SK-N-SH (cell line): ENCODE measurements at regions not wholly inside any gene's neighbourhood (a gene's known extent, or its start where the extent isn't known, plus 50 kb on each side); places are given as distances from the start of the nearest gene placed in this dataset.

Experiments
- CTCF ChIA-PET: fragments of 300-600, 350-600 bp; formaldehyde crosslinking; extraction: SDS; loops from one replicate; lab custom pipeline; 2021; lab: Yijun Ruan, JAX
- POLR2A ChIA-PET: fragments of 350-600 bp; sonication (Branson Sonifier 250); formaldehyde crosslinking; extraction: SDS; loops from one replicate; lab custom pipeline; 2020; ENCODE audit warnings: antibody characterized with exemption, inconsistent platforms; lab: Yijun Ruan, JAX
- DNase-seq: peaks from one replicate; pipeline ENCODE4 v3.0.0; 2012
- H2AFZ ChIP-seq: fragments of 200-600 bp; sonication (generic); 2 replicates; pipeline ENCODE4 v1.8.1; 2016; ENCODE audit warnings: antibody characterized with exemption, mild to moderate bottlenecking, low read depth
- H3F3A ChIP-seq: fragments of 200-600 bp; sonication (generic); replicated peaks from 2 replicates; pipeline ENCODE3; 2016; ENCODE audit warnings: antibody characterized with exemption, mild to moderate bottlenecking; ENCODE audit not compliant: insufficient read depth
- H3K27ac ChIP-seq, 2 experiments: fragments of 200-500 bp in 1 of 2; fragments of 200-600 bp in 1 of 2; sonication (Bioruptor generic) in 1 of 2; sonication (generic), shearing (Covaris generic) in 1 of 2; 2 replicates each; pipeline versions ENCODE4 v1.5.1 to v1.6.1; 2014 to 2016; ENCODE audit warnings: low read depth in 2 of 2, inconsistent platforms in 1 of 2, low read length in 1 of 2, mild to moderate bottlenecking in 1 of 2, mixed read lengths in 1 of 2
- H3K27me3 ChIP-seq: fragments of 200-600 bp; sonication (generic), shearing (Covaris generic); 2 replicates; pipeline ENCODE4 v1.6.1; 2016; ENCODE audit warnings: mixed run types; ENCODE audit not compliant: insufficient read depth
- H3K36me3 ChIP-seq, 2 experiments: fragments of 200-500 bp in 1 of 2; fragments of 200-600 bp in 1 of 2; sonication (Bioruptor generic) in 1 of 2; sonication (generic) in 1 of 2; replicated peaks in 1 of 2; 2 replicates each; pipeline versions ENCODE3 to v1.5.1; 2014 to 2016; ENCODE audit warnings: low read length in 1 of 2, mild to moderate bottlenecking in 1 of 2; ENCODE audit not compliant: insufficient read depth in 2 of 2, control insufficient read depth in 1 of 2
- H3K4me1 ChIP-seq, 2 experiments: fragments of 200-500 bp in 1 of 2; fragments of 200-600 bp in 1 of 2; sonication (Bioruptor generic) in 1 of 2; sonication (generic), shearing (Covaris generic) in 1 of 2; 2 replicates each; pipeline versions ENCODE4 v1.5.1 to v1.6.1; 2014 to 2016; ENCODE audit warnings: low read depth in 1 of 2, low read length in 1 of 2, mixed run types in 1 of 2; ENCODE audit not compliant: insufficient read depth in 2 of 2, control insufficient read depth in 1 of 2
- H3K4me2 ChIP-seq: fragments of 200-600 bp; sonication (generic), shearing (Covaris generic); 2 replicates; pipeline ENCODE4 v1.6.1; 2017; ENCODE audit warnings: mixed run types
- H3K4me3 ChIP-seq, 2 experiments: fragments of 200-500 bp in 1 of 2; fragments of 200-600 bp in 1 of 2; sonication (Bioruptor generic) in 1 of 2; sonication (generic), shearing (Covaris generic) in 1 of 2; 2 replicates each; pipeline versions ENCODE4 v1.5.1 to v1.8.1; 2014 to 2016; ENCODE audit warnings: low read depth in 2 of 2, inconsistent platforms in 1 of 2, low read length in 1 of 2, mild to moderate bottlenecking in 1 of 2, mixed read lengths in 1 of 2, moderate library complexity in 1 of 2
- H3K79me2 ChIP-seq: fragments of 200-600 bp; sonication (generic); 2 replicates; pipeline ENCODE4 v1.8.1; 2017; ENCODE audit warnings: mild to moderate bottlenecking; ENCODE audit not compliant: insufficient read depth
- H3K9ac ChIP-seq: fragments of 200-600 bp; sonication (generic); 2 replicates; pipeline ENCODE4 v1.6.1; 2017; ENCODE audit warnings: mixed run types
- H3K9me2 ChIP-seq: fragments of 200-600 bp; sonication (generic); 2 replicates; pipeline ENCODE4 v1.6.1; 2017; ENCODE audit warnings: mixed run types
- H3K9me3 ChIP-seq: fragments of 200-600 bp; sonication (generic); 2 replicates; pipeline ENCODE4 v1.6.1; 2017; ENCODE audit warnings: mixed run types, mild to moderate bottlenecking, moderate library complexity
- H4K20me1 ChIP-seq: fragments of 200-600 bp; sonication (generic); 2 replicates; pipeline ENCODE4 v1.6.1; 2017; ENCODE audit warnings: mild to moderate bottlenecking, mixed run types; ENCODE audit not compliant: insufficient read depth
- FOSL2 ChIP-seq: IDR thresholded peaks from 2 replicates; pipeline ENCODE4 v1.4.0; 2012; ENCODE audit warnings: low read depth, mild to moderate bottlenecking, moderate library complexity, borderline replicate concordance
- FOXJ3 ChIP-seq: sonication (generic); formaldehyde crosslinking; IDR thresholded peaks from 2 replicates; pipeline ENCODE4 v1.5.1; 2020; ENCODE audit warnings: mild to moderate bottlenecking, missing genetic modification reagents
- FOXM1 ChIP-seq: IDR thresholded peaks from 2 replicates; pipeline ENCODE4 v1.4.0; 2012; ENCODE audit warnings: low read depth, mild to moderate bottlenecking
- GABPA ChIP-seq: IDR thresholded peaks from 2 replicates; pipeline ENCODE4 v1.4.0; 2012; ENCODE audit warnings: low read depth, mild to moderate bottlenecking
- JUND ChIP-seq: IDR thresholded peaks from 2 replicates; pipeline ENCODE4 v1.4.0; 2012
- MEF2A ChIP-seq: IDR thresholded peaks from 2 replicates; pipeline ENCODE4 v1.4.0; 2012; ENCODE audit warnings: low read depth, borderline replicate concordance
- POLR2AphosphoS5 ChIP-seq: IDR thresholded peaks from 2 replicates; pipeline ENCODE4 v1.6.1; 2012; ENCODE audit warnings: low read depth, low read length
- USF1 ChIP-seq: IDR thresholded peaks from 2 replicates; pipeline ENCODE4 v1.4.0; 2012; ENCODE audit warnings: low read depth, borderline replicate concordance
- WGBS: methylation state at CpG from one replicate; pipeline ENCODE4 v1.1.6; 2017; ENCODE audit warnings: low lambda C conversion rate; 5-methylcytosine and 5-hydroxymethylcytosine counted together

- Histone ChIP-seq H3K4me3 (no peak overlapping the region), H3K79me2 (no peaks in the 10 kb centered on the region), H3K4me2 (no peak overlapping the region), H2AFZ (no peak overlapping the region), H3K9me3 (no peaks in the 10 kb centered on the region), H4K20me1 (no peaks in the 10 kb centered on the region), H3K27me3 (peaks cover 2% of the 10 kb centered on the region; the same call in 1 of the 2 replicates), H3K9me2 (no peaks in the 10 kb centered on the region), H3K9ac (no peak overlapping the region), H3K27ac (no peak overlapping the region), H3F3A (peaks cover 4% of the 10 kb centered on the region), H3K4me1 (no peaks in the 10 kb centered on the region), H3K36me3 (no peaks in the 10 kb centered on the region)
- CTCF ChIA-PET: interaction anchor here (1.4 kb wide), 1 partner anchor 9 kb away, joined by 12 read pairs; no protein-coding TSS in a partner anchor
- POLR2A ChIA-PET: no interaction called here
- DNase-seq: no peak
- TF ChIP-seq GABPA: no peak
Measured at GRCh38 chr9:73014011-73014410, 61.2 kb upstream of the ALDH1A1 start.

DNA sequence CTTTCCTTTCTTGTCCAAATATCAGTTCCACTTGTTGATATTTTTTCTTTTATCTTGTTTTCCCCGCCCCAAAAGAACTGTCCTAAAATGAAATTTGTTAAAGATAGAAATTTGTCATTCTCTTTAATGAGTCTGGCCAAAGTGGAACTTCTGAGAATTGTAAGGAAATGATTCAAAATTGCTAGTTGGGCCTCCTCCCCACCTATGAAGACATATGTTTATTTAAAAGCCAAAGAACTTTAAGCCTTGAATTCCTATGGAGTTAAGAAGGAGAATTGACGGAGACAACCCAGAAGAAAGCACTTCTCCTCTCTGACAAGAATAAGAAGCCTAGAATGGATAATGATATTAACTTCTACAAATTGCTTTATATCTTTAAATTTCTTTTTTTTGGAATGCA, 59.1 kb upstream of the ALDH1A1 start:
- Histone ChIP-seq H3K9ac (no peak overlapping the region), H3K4me1 (no peaks in the 10 kb centered on the region), H3K27ac (no peak overlapping the region), H3K36me3 (no peaks in the 10 kb centered on the region), H3F3A (peaks cover 4% of the 10 kb centered on the region), H2AFZ (no peak overlapping the region), H3K4me3 (no peak overlapping the region), H4K20me1 (no peaks in the 10 kb centered on the region), H3K9me2 (no peaks in the 10 kb centered on the region), H3K4me2 (no peak overlapping the region), H3K9me3 (no peaks in the 10 kb centered on the region), H3K27me3 (peaks cover 10% of the 10 kb centered on the region; the same call in 1 of the 2 replicates), H3K79me2 (no peaks in the 10 kb centered on the region)
- 10% methylated on average over 2 of the region's 2 CpGs for WGBS
- no peak for DNase-seq
- ChIA-PET CTCF (no interaction called here), POLR2A (no interaction called here)
- no peak for TF ChIP-seq FOXM1
- TF ChIP-seq POLR2AphosphoS5: no peak
- no peak for TF ChIP-seq MEF2A
- no peak for TF ChIP-seq JUND
- no peak for TF ChIP-seq FOXJ3

DNA sequence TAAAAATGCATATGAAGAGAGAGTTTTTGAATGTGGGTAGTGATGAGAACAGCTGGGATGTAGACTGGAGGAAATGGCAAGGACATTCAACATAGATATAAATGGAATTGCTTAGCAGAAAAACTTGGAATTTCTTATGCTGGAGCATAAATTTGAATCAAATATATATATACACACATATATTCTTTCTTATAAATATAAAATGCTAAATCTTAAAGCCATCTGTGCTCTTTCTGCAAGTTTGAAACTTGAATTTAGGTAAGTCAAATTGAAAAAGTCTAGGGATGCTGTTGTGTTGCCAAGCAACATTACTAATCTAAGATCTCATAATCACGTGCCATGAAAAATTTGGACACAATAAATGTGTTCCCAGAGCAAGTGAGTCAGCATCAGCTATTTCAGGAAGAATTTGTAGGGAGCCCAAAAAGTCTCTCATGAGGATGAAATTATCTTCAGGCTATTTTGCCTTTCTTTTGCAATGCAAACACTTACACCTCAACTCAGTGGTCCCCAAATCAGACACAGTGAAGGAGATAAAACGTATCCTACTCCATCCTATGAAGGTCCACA, 58.4 kb upstream of the ALDH1A1 start:
- no peak for DNase-seq
- no peaks in the 10 kb centered on the region for H3K4me1 ChIP-seq
- H2AFZ ChIP-seq: no peak overlapping the region
- no peak overlapping the region for H3K27ac ChIP-seq
- peaks cover 10% of the 10 kb centered on the region; the same call in 1 of the 2 replicates for H3K27me3 ChIP-seq
- no peaks in the 10 kb centered on the region for H3K9me3 ChIP-seq
- H3F3A ChIP-seq: peaks cover 4% of the 10 kb centered on the region
- H3K4me3 ChIP-seq: no peak overlapping the region
- H3K79me2 ChIP-seq: no peaks in the 10 kb centered on the region
- no peak overlapping the region for H3K9ac ChIP-seq
- WGBS: 2% methylated on average over 2 of the region's 2 CpGs
- no peaks in the 10 kb centered on the region for H4K20me1 ChIP-seq
- TF ChIP-seq USF1: no peak
- TF ChIP-seq FOSL2: no peak
- no peak for TF ChIP-seq FOXJ3
- no peak for TF ChIP-seq FOXM1
- H3K9me2 ChIP-seq: no peaks in the 10 kb centered on the region
- ChIA-PET CTCF (no interaction called here), POLR2A (no interaction called here)
- no peaks in the 10 kb centered on the region for H3K36me3 ChIP-seq
- no peak overlapping the region for H3K4me2 ChIP-seq
